ENCODE measurements at regions not wholly inside any gene's neighbourhood (a gene's known extent, or its start where the extent isn't known, plus 50 kb on each side); places are given as distances from the start of the nearest gene placed in this dataset.

DNA sequence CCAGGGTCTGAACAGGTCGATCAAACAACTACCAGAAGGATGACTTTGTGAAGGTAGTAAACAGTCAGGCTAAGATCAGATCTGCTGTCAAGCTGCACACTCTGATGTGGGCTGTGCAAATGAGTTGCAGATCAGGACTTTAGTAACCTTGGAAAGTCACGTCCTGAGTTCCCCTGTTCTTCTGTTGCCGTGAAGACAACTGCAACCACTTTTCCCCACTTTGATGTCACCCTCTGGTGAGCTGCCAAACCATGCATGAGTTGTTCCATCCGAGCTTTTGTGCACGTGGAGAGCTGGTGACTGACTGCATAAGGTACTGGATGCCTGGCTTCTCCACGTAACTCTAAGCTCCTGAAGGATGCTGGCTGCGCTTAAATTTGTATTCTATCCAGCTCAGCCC lies 111.0 kb downstream of the CD83 start:
- TF ChIP-seq CTCF (conservative IDR thresholded peaks at IDR 0.05; ENCODE audit: low read length) = no peak
- TF ChIP-seq EZH2phosphoT487 (IDR thresholded peaks at IDR 0.05; ENCODE audit: borderline replicate concordance, low read depth, low read length) = no peak
